ENCODE measurements at regions not wholly inside any gene's neighbourhood (a gene's known extent, or its start where the extent isn't known, plus 50 kb on each side); places are given as distances from the start of the nearest gene placed in this dataset.
"Not testable (repeated sequence)": the region's sequence is repeated elsewhere in the genome, so short reads cannot be mapped to it uniquely, and the experiment has no call there.

GRCh38 chr2:110020269-110020668 is 95.4 kb downstream of the MALL start:
- TF ChIP-seq, protein P1, sequence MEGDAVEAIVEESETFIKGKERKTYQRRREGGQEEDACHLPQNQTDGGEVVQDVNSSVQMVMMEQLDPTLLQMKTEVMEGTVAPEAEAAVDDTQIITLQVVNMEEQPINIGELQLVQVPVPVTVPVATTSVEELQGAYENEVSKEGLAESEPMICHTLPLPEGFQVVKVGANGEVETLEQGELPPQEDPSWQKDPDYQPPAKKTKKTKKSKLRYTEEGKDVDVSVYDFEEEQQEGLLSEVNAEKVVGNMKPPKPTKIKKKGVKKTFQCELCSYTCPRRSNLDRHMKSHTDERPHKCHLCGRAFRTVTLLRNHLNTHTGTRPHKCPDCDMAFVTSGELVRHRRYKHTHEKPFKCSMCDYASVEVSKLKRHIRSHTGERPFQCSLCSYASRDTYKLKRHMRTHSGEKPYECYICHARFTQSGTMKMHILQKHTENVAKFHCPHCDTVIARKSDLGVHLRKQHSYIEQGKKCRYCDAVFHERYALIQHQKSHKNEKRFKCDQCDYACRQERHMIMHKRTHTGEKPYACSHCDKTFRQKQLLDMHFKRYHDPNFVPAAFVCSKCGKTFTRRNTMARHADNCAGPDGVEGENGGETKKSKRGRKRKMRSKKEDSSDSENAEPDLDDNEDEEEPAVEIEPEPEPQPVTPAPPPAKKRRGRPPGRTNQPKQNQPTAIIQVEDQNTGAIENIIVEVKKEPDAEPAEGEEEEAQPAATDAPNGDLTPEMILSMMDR (IDR thresholded peaks at IDR 0.05; ENCODE audit: extremely low read depth in 1 of 2, insufficient read depth in 1 of 2, low read depth in 1 of 2, low read length in 2 of 2) = not testable (repeated sequence)
- not testable (repeated sequence) for TF ChIP-seq POLR2AphosphoS5 (IDR thresholded peaks at IDR 0.05; ENCODE audit: insufficient read depth, low read depth, low read length); POLR2A (IDR thresholded peaks at IDR 0.05; ENCODE audit: low read depth, low read length); EZH2 (IDR thresholded peaks at IDR 0.05; ENCODE audit: borderline replicate concordance, low read depth, low read length, severe bottlenecking)
